ENCODE measurements at regions not wholly inside any gene's neighbourhood (a gene's known extent, or its start where the extent isn't known, plus 50 kb on each side); places are given as distances from the start of the nearest gene placed in this dataset.

- no peaks in the 10 kb centered on the region for H3K9me3 Mint-ChIP-seq
- ATAC-seq (replicated peaks) = no peak
- no peak for DNase-seq
- H3K4me1 Mint-ChIP-seq (ENCODE audit: low read depth in 2 of 2) = peaks cover 4 to 5% of the 10 kb centered on the region in 2 donors
- no peaks in the 10 kb centered on the region for H3K36me3 Mint-ChIP-seq (ENCODE audit: insufficient read depth)
- no peak overlapping the region for H3K27ac Mint-ChIP-seq
- H3K4me3 Mint-ChIP-seq = no peak overlapping the region
- H3K27me3 Mint-ChIP-seq = no peaks in the 10 kb centered on the region
Measured at GRCh38 chr1:25079048-25079447, 149.0 kb upstream of the RUNX3 start.

- Mint-ChIP-seq H3K4me1 (ENCODE audit: low read depth in 2 of 2) (peaks cover 8 to 14% of the 10 kb centered on the region in 2 donors), H3K9me3 (no peaks in the 10 kb centered on the region), H3K27ac (peak overlapping the region in 1 of 2 donors; percentile 2), H3K36me3 (ENCODE audit: insufficient read depth) (no peaks in the 10 kb centered on the region), H3K27me3 (no peaks in the 10 kb centered on the region), H3K4me3 (no peak overlapping the region)
- DNase-seq = no peak
- ATAC-seq (replicated peaks) = no peak
Measured at GRCh38 chr1:25074351-25075227, 144.5 kb upstream of the RUNX3 start.

- Mint-ChIP-seq H3K27me3 (no peaks in the 10 kb centered on the region), H3K36me3 (ENCODE audit: insufficient read depth) (no peaks in the 10 kb centered on the region), H3K9me3 (no peaks in the 10 kb centered on the region), H3K4me3 (no peak overlapping the region), H3K4me1 (ENCODE audit: low read depth in 2 of 2) (peaks cover 11 to 14% of the 10 kb centered on the region in 2 donors), H3K27ac (peak overlapping the region in 1 of 2 donors; percentile 2)
- DNase-seq (no peak), ATAC-seq (replicated peaks) (no peak)
Measured at GRCh38 chr1:25073640-25074270, 143.7 kb upstream of the RUNX3 start.

GRCh38 chr1:25072461-25072860 lies 142.4 kb upstream of the RUNX3 start:
- ATAC-seq (replicated peaks) = no peak
- Mint-ChIP-seq H3K4me1 (ENCODE audit: low read depth in 2 of 2) (peaks cover 18 to 20% of the 10 kb centered on the region in 2 donors), H3K9me3 (no peaks in the 10 kb centered on the region), H3K27me3 (no peaks in the 10 kb centered on the region), H3K36me3 (ENCODE audit: insufficient read depth) (peaks cover 2% of the 10 kb centered on the region), H3K4me3 (no peak overlapping the region), H3K27ac (no peak overlapping the region)
- no peak for DNase-seq

- no peak for DNase-seq
- H3K4me3 Mint-ChIP-seq = no peak overlapping the region
- no peak overlapping the region for H3K27ac Mint-ChIP-seq
- no peaks in the 10 kb centered on the region for H3K9me3 Mint-ChIP-seq
- no peaks in the 10 kb centered on the region for H3K27me3 Mint-ChIP-seq
- H3K36me3 Mint-ChIP-seq (ENCODE audit: insufficient read depth) = peaks cover 28% of the 10 kb centered on the region
- peaks cover 47 to 52% of the 10 kb centered on the region in 2 donors for H3K4me1 Mint-ChIP-seq (ENCODE audit: low read depth in 2 of 2)
- ATAC-seq (replicated peaks) = no peak
Measured at GRCh38 chr1:25068829-25069228, 138.8 kb upstream of the RUNX3 start.

- Mint-ChIP-seq H3K4me1 (ENCODE audit: low read depth in 2 of 2) (peaks cover 51 to 55% of the 10 kb centered on the region in 2 donors), H3K9me3 (no peaks in the 10 kb centered on the region), H3K36me3 (ENCODE audit: insufficient read depth) (peaks cover 28% of the 10 kb centered on the region)
Measured at GRCh38 chr1:25068316-25068715, 138.2 kb upstream of the RUNX3 start.

GRCh38 chr1:25067518-25068251 lies 137.6 kb upstream of the RUNX3 start:
- ATAC-seq (replicated peaks) (no peak), DNase-seq (no peak)
- peak overlapping the region; percentile 92 to 95 for H3K27ac Mint-ChIP-seq
- no peaks in the 10 kb centered on the region for H3K9me3 Mint-ChIP-seq
- no peaks in the 10 kb centered on the region for H3K27me3 Mint-ChIP-seq
- H3K4me1 Mint-ChIP-seq (ENCODE audit: low read depth in 2 of 2) = peaks cover 56 to 60% of the 10 kb centered on the region in 2 donors
- H3K4me3 Mint-ChIP-seq = peak overlapping the region in 1 of 2 donors; percentile 20
- peaks cover 28% of the 10 kb centered on the region for H3K36me3 Mint-ChIP-seq (ENCODE audit: insufficient read depth)

More at GRCh38 chr1:25068316-25068715, 138.2 kb upstream of the RUNX3 start:
- H3K4me3 Mint-ChIP-seq = peak overlapping the region in 1 of 2 donors; percentile 5
- no peak for ATAC-seq (replicated peaks)
- H3K27me3 Mint-ChIP-seq = no peaks in the 10 kb centered on the region
- peak overlapping the region in 1 of 2 donors; percentile 67 for H3K27ac Mint-ChIP-seq
- no peak for DNase-seq

GRCh38 chr1:25066731-25067517 lies 136.8 kb upstream of the RUNX3 start:
- Mint-ChIP-seq H3K4me3 (peak overlapping the region; percentile 86 to 93), H3K9me3 (no peaks in the 10 kb centered on the region), H3K4me1 (ENCODE audit: low read depth in 2 of 2) (peaks cover 59 to 63% of the 10 kb centered on the region in 2 donors), H3K27me3 (no peaks in the 10 kb centered on the region), H3K36me3 (ENCODE audit: insufficient read depth) (peaks cover 28% of the 10 kb centered on the region), H3K27ac (peak overlapping the region; percentile 92 to 95)
- DNase-seq = no peak
- ATAC-seq (replicated peaks) = no peak

- Mint-ChIP-seq H3K27me3 (no peaks in the 10 kb centered on the region), H3K9me3 (no peaks in the 10 kb centered on the region), H3K27ac (peak overlapping the region; percentile 92 to 95), H3K4me3 (peak overlapping the region; percentile 86 to 93), H3K4me1 (ENCODE audit: low read depth in 2 of 2) (peaks cover 62 to 66% of the 10 kb centered on the region in 2 donors), H3K36me3 (ENCODE audit: insufficient read depth) (peaks cover 28% of the 10 kb centered on the region)
- ATAC-seq (replicated peaks) = no peak
- no peak for DNase-seq
Measured at GRCh38 chr1:25066256-25066655, 136.2 kb upstream of the RUNX3 start.

- H3K9me3 Mint-ChIP-seq = no peaks in the 10 kb centered on the region
- DNase-seq = peak; percentile 76 to 81 (median 78)
- H3K27me3 Mint-ChIP-seq = no peaks in the 10 kb centered on the region
- H3K4me3 Mint-ChIP-seq = peak overlapping the region; percentile 86 to 93
- ATAC-seq (replicated peaks) = peak; percentile 84
- H3K4me1 Mint-ChIP-seq (ENCODE audit: low read depth in 2 of 2) = peaks cover 59 to 65% of the 10 kb centered on the region in 2 donors
- H3K36me3 Mint-ChIP-seq (ENCODE audit: insufficient read depth) = peaks cover 28% of the 10 kb centered on the region
- H3K27ac Mint-ChIP-seq = peak overlapping the region; percentile 92 to 95
Measured at GRCh38 chr1:25065795-25066238, 135.7 kb upstream of the RUNX3 start.

GRCh38 chr1:25065321-25065721 lies 135.2 kb upstream of the RUNX3 start:
- no peaks in the 10 kb centered on the region for H3K9me3 Mint-ChIP-seq
- H3K36me3 Mint-ChIP-seq (ENCODE audit: insufficient read depth) = peaks cover 28% of the 10 kb centered on the region
- H3K4me1 Mint-ChIP-seq (ENCODE audit: low read depth in 2 of 2) = peaks cover 59 to 65% of the 10 kb centered on the region in 2 donors
- H3K27me3 Mint-ChIP-seq = no peaks in the 10 kb centered on the region
- ATAC-seq (replicated peaks) (peak; percentile 14), DNase-seq (no peak)
- H3K4me3 Mint-ChIP-seq = peak overlapping the region; percentile 86 to 93
- H3K27ac Mint-ChIP-seq = peak overlapping the region; percentile 92 to 95

- Mint-ChIP-seq H3K4me1 (ENCODE audit: low read depth in 2 of 2) (peaks cover 59 to 65% of the 10 kb centered on the region in 2 donors), H3K27ac (peak overlapping the region; percentile 92 to 95), H3K27me3 (no peaks in the 10 kb centered on the region), H3K4me3 (peak overlapping the region; percentile 86 to 93), H3K9me3 (no peaks in the 10 kb centered on the region), H3K36me3 (ENCODE audit: insufficient read depth) (peaks cover 28% of the 10 kb centered on the region)
- ATAC-seq (replicated peaks) = peak; percentile 65
- peak; percentile 60 to 65 (median 64) for DNase-seq
Measured at GRCh38 chr1:25064465-25065240, 134.6 kb upstream of the RUNX3 start.
